GM19372 (cell line): ENCODE measurements at regions not wholly inside any gene's neighbourhood (a gene's known extent, or its start where the extent isn't known, plus 50 kb on each side); places are given as distances from the start of the nearest gene placed in this dataset.
A peak's percentile ranks its signal among the peaks of the same experiment; 100 is the strongest.
"Not testable (repeated sequence)": the region's sequence is repeated elsewhere in the genome, so short reads cannot be mapped to it uniquely, and the experiment has no call there.

Experiments
- ATAC-seq: cut with Tn5 transposase; IDR thresholded peaks from one replicate; pipeline ENCODE4 v1.9.1; 2021; ENCODE audit warnings: mild to moderate bottlenecking, low read depth, moderate library complexity; ENCODE audit not compliant: unreplicated experiment

- no peak for ATAC-seq
Measured at GRCh38 chr2:35495182-35495581, 860.4 kb upstream of the CRIM1 start.

DNA sequence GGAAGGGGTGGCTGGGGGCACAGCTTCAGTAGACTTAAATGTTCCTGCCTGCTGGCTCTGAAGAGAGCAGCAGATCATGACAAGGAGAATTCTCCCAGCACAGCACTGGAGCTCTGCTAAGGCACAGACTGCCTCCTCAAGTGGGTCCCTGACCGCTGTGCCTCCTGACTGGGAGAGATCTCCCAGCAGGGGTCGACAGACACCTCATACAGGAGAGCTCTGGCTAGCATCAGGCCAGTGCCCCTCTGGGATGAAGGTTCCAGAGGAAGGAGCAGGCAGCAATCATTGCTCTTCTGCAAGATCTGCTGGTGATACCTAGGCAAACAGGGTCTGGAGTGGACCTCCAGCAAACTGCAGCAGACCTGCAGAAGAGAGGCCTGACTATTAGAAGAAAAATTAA lies 877.5 kb upstream of the CRIM1 start:
- not testable (repeated sequence) for ATAC-seq

GRCh38 chr2:35468245-35468644 lies 887.3 kb upstream of the CRIM1 start:
- no peak for ATAC-seq

- ATAC-seq = no peak
Measured at GRCh38 chr2:35463805-35464596, 891.6 kb upstream of the CRIM1 start.

- ATAC-seq = no peak
Measured at GRCh38 chr2:35462226-35462998, 893.2 kb upstream of the CRIM1 start.

DNA sequence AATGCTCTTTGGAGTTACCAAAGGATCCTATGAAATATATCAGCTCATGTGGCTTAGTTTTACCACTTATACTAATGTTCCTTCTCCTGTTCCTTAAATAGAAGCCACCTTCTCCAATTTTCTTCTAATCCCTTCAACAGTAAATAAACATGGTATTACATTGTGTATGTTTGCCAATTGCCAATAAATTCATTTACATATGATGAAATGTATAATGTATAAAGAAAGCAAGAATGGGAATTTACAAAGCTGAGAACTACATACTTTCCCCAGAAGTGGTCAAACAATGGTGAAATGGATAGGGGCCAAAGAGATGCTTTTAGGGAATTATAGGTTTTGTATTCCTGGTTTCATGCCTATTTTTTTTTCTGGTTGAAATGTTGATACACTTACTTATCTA lies 894.2 kb upstream of the CRIM1 start:
- no peak for ATAC-seq

DNA sequence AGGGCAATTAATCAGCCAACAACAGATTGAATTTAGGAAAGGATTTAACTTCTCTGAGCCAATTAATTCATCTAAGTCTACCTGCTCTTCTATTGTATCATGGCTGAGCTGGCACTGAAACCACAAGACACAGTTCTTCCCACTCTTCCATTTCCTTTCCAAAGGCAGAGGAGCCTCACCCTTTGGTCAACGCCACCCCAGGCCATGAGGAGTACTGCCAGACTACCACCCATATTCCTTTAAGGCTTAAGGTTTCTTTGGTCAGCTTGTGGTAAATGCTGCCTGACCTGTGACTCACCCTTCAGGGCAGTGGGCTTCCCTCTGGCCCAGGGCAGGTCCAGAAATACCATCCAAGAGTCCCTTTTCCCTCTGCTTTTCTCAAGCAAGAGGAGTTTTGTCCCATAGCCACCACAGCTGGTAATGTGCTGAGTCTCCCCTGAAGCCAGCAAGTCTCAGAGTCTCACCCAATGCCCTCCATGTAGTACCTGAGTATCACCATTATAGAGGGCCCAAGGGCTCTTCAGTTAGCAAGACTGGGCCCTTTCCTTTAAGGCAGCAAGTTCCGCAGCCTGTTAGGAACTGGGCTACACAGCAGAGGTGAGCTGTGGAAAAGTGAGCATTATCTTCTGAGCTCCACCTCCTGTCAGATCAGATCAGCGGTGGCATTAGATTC lies 900.5 kb upstream of the CRIM1 start:
- ATAC-seq = no peak

- ATAC-seq = no peak
Measured at GRCh38 chr2:35447821-35448220, 907.8 kb upstream of the CRIM1 start.

DNA sequence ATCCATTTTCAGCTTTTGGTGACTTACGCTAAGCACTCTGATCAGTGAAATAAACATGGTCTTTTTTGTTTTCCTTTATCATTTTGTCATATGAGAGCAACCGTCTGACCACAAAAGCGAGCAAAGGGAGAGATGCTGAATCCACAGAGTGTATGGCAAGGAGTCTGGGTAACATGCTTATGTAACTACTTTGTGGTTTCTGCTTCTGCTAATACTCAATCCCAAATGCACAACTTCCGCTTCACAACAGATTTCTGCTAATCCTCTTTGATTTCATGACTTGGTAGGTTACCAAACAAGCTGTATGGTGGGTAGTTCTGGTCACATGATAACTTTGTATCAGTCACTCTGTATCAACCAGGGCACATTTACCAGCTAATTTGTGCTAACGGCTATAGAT lies 908.4 kb upstream of the CRIM1 start:
- ATAC-seq = no peak

- no peak for ATAC-seq
Measured at GRCh38 chr2:35443087-35443486, 912.5 kb upstream of the CRIM1 start.

DNA sequence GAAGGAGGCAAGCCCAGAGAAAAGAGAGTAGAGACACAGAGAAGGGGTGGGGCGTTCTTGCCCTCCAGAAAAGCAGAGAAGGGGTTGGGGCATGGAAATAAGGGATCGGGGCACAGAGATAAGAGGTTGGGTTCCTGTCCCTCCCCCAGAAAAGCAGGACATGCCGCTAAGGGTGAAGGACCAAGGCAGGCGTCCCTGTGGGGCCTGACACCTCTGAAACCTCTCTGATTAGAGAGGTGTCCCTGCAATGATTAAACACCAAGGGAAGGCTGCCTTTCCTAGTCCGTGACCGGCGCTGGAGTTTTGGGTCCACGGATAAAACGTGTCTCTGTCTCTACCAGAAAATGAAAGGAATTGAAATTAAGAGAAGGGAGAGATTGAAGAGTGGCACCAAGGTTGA lies 914.0 kb upstream of the CRIM1 start:
- not testable (repeated sequence) for ATAC-seq

- ATAC-seq = not testable (repeated sequence)
Measured at GRCh38 chr2:35440308-35440707, 915.3 kb upstream of the CRIM1 start.

DNA sequence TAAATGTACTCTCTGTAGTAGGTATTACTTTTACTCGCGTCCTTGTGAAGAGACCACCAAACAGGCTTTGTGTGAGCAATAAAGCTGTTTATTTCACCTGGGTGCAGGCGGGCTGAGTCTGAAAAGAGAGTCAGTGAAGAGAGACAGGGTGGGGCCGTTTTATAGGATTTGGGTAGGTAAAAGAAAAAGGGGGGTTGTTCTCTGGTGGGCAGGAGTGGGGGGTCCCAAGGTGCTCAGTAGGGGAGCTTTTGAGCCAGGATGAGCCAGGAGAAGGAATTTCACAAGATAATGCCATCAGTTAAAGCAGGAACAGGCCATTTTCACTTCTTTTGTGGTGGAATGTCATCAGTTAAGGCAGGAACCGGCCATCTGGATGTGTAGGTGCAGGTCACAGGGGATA lies 918.7 kb upstream of the CRIM1 start:
- ATAC-seq = not testable (repeated sequence)

GRCh38 chr2:35428548-35428947 lies 927.0 kb upstream of the CRIM1 start:
- ATAC-seq = no peak

GRCh38 chr2:35421485-35421884 lies 934.1 kb upstream of the CRIM1 start:
- no peak for ATAC-seq

DNA sequence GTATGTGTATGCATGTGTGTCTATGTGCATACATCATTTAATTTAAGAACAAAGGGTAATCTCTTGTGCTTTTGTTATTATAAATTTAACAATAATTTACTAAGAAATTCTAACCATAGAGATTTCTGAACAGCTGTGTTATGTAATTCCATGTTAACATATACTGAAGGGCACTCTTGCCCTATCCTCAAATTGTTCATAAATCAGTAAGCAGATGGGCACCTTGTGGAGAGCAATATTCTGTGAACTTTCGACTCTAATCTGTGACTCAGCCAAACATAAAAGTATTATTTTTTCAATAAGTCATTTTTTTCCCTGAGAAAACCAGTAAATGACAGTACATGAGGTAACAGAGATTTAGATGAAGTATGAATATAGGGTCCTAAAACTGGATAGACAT lies 938.3 kb upstream of the CRIM1 start:
- ATAC-seq = no peak

DNA sequence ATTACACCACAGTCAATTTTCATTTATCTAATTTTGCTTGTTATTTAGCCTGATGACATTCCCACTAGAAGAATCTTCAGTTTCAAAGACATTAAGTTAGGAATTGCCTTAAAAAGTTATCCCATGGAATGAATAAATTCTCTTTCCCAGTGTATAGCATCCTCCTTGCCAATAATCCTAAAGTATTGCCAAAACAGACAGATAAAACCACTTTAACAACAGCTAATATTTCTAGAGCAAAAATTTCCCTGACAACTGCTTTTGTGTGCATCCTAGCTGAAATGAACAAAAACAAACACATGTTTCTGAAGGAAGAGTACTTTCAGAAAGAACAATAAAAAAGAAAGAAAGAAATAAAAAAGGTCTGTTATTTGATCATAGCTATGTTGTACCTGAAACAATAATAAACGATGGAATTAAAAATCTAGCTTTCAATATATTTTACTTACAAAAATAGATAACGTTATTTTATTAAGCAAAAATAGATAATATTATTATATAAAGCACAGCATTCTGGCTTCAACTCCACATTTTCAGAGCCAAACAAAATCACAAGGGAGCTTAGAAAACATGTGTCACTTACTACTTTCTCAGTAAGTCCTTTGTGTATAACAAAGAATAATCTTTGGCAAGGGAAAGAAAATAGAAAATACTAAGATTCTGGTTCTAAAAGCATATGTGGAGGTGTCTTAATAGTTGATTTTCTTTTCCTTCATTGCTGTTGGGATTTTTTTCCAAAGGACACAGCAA lies 939.0 kb upstream of the CRIM1 start:
- no peak for ATAC-seq

DNA sequence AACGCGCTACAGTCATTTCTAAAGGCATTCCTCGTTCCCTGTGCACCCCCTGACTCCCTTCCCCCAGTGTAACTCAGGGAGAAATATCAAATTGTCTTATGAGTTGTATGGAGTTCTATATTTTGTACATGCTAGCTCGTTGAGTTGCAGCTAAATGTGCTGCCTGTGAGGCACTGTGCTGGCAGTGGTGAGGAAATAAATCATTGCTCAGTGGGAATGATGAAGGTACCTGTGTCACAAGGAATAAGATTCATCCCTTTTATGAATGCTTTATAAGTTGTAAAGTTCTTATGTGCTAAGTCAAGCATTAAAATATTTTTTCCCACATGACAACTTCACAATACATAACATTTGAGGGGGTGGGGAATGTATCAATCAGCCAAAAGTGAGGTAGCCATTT lies 939.6 kb upstream of the CRIM1 start:
- no peak for ATAC-seq

- no peak for ATAC-seq
Measured at GRCh38 chr2:35415282-35415681, 940.3 kb upstream of the CRIM1 start.

DNA sequence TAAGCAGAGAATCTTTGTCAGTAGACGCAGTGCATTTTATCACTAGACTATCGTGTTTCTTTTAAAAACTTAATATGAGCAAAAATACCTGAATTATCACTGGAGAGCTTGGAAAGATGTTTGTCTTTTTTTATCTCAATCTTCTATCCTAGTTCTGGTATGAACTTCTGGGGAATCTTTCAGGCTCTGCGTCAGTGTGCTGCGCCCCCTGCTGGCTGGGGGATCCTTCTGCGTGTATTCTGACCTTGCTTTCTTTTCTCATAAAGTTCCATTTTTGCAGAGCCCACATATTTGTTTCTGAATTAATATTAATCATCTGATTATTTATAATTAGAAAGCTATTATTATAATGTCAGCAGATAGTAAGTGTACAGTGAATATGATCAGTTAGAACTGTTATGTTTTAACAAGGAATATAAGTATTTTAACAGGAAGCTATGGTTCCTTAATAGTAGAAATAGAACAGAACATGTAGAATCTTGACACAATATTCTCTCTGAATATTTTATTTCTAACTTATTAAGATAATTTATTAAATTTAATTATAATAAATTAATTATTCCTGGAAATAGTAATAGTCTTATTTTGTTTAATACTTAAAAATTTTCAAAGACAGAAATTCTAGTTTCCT lies 945.0 kb upstream of the CRIM1 start:
- ATAC-seq = peak; percentile 81
